HUES64 (cell line): ENCODE measurements at regions not wholly inside any gene's neighbourhood (a gene's known extent, or its start where the extent isn't known, plus 50 kb on each side); places are given as distances from the start of the nearest gene placed in this dataset.
"Not testable (repeated sequence)": the region's sequence is repeated elsewhere in the genome, so short reads cannot be mapped to it uniquely, and the experiment has no call there.

Experiments
- H3K27ac ChIP-seq: 2 replicates; pipeline ENCODE4 v1.7.0; 2013; ENCODE audit warnings: low read depth, low read length, inconsistent platforms
- H3K27me3 ChIP-seq: 2 replicates; pipeline ENCODE4 v1.6.1; 2013; ENCODE audit warnings: mild to moderate bottlenecking, low read length; ENCODE audit not compliant: insufficient read depth
- H3K36me3 ChIP-seq: 2 replicates; pipeline ENCODE4 v1.6.1; 2013; ENCODE audit warnings: mild to moderate bottlenecking, low read length; ENCODE audit not compliant: insufficient read depth
- H3K4me1 ChIP-seq: 2 replicates; pipeline ENCODE4 v1.6.1; 2013; ENCODE audit warnings: mild to moderate bottlenecking, low read length, moderate library complexity; ENCODE audit not compliant: insufficient read depth
- H3K4me3 ChIP-seq: 2 replicates; pipeline ENCODE4 v1.5.1; 2013; ENCODE audit warnings: mild to moderate bottlenecking, low read length, moderate library complexity
- H3K9ac ChIP-seq: 2 replicates; pipeline ENCODE4 v1.6.1; 2013; ENCODE audit warnings: mild to moderate bottlenecking, low read depth, low read length
- H3K9me3 ChIP-seq: 2 replicates; pipeline ENCODE4 v1.6.1; 2013; ENCODE audit warnings: low read depth, low read length; ENCODE audit not compliant: insufficient read depth
- WGBS: fragments of 150-250, 120-280 bp; methylation state at CpG from one replicate; pipeline ENCODE4 v1.1.7; 2013; ENCODE audit warnings: missing lambda C conversion rate; 5-methylcytosine and 5-hydroxymethylcytosine counted together

DNA sequence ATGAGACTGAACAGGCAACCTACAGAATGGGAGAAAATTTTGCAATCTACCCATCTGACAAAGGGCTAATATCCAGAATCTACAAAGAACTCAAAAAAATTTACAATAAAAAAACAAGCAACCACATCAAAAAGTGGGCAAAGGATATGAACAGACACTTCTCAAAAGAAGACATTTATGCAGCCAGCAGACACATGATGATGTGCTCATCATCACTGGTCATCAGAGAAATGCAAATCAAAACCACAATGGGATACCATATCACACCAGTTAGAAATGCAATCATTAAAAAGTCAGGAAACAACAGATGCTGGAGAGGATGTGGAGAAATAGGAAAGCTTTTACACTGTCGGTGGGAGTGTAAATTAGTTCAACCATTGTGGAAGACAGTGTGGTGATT, 51.7 kb upstream of the PAXBP1 start:
- H3K9me3 ChIP-seq, H3K27me3 ChIP-seq, H3K27ac ChIP-seq, H3K4me3 ChIP-seq, H3K4me1 ChIP-seq, H3K36me3 ChIP-seq, H3K9ac ChIP-seq: not testable (repeated sequence)
- WGBS, result 88% methylated on average over 1 of the region's 1 CpG

DNA sequence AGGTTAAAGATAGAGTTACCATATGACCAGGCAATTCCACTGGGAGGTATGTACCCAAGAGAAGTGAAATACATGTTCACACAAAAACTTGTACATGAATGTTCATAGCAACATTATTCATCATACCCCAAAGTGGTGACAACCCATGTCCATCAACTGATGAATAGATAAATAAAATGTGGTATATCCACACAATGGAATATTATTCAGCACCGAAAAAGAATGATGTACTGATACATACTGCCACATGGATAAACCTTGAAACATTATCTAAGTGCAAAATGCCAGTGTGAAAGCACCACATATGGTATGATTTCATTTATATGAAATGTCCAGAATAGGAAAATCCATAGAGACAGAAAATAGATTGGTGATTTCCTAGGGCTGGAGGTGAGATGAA, 53.4 kb upstream of the PAXBP1 start:
- Histone ChIP-seq H3K9ac (no peak overlapping the region), H3K27me3 (no peaks in the 10 kb centered on the region), H3K36me3 (no peaks in the 10 kb centered on the region), H3K4me3 (no peak overlapping the region), H3K27ac (no peak overlapping the region), H3K9me3 (peaks cover 5% of the 10 kb centered on the region; the same call in 1 of the 2 replicates), H3K4me1 (no peaks in the 10 kb centered on the region)
- WGBS, result 80% methylated on average over 1 of the region's 1 CpG

DNA sequence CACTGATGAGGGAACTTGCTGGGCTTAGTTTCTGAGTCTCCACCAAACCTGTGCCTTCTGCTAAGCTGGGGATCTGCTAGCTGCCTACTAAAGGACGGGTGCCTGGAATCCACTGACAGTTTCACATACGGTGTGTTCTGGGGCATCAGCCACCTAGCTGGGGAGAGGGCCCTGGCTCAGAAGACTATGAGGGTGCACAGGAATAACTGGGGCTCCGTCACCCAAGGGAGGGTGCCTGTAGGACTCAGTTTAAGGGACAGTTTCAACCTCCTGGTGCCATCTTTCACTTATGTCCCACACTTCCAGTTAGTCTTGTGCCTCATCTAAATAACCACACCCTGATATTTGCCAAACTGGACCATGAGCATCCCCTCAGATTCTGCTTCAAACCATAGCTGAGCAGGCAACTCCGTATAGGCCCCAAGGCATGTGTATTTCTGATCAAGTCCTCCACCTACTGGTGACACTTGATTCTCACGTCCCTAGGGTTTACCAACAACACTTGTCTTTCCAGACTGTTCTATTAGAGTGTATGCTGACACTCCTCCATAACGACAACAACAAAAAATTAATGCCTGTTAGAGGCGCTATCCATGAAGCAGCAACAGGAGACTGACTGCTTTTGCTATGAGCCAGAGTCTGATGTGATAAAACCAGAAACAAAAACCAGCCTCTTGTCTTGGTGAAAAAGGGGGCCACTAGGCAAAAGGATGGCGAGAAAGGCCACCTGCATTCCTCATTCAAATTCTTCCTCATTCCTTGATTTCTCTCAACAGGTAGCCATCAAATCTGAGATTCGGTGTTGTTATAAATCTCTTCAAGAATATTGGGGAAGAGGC, 55.0 kb upstream of the PAXBP1 start:
- no peak overlapping the region for H3K4me3 ChIP-seq
- H3K9me3 ChIP-seq, result peaks cover 5% of the 10 kb centered on the region; the same call in 1 of the 2 replicates
- no peaks in the 10 kb centered on the region for H3K27me3 ChIP-seq
- H3K27ac ChIP-seq, result no peak overlapping the region
- H3K4me1 ChIP-seq, result no peaks in the 10 kb centered on the region
- WGBS, result 67% methylated on average over 9 of the region's 9 CpGs
- no peak overlapping the region for H3K9ac ChIP-seq
- H3K36me3 ChIP-seq, result no peaks in the 10 kb centered on the region

DNA sequence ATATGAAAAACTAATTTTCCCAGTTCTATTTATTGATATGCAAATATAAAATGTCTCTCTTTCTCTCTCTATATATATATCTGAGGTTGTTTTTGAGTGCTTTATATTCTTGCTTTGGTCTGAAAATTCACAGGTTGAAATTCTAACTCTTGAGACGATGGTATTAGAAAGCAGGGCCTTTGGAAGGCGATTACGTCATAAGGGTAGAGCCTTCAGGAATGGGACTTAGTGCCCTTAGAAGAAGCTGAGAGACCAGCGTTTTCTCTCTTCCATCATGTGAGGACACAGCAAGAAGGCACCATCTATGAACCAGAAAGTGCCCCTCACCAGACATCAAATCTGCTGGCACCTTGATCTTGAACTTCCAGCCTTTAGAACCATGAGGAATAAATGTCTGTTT, 57.4 kb upstream of the PAXBP1 start:
- peaks cover 5% of the 10 kb centered on the region; the same call in 1 of the 2 replicates for H3K9me3 ChIP-seq
- H3K36me3 ChIP-seq, result no peaks in the 10 kb centered on the region
- H3K4me3 ChIP-seq, result no peak overlapping the region
- H3K9ac ChIP-seq, result no peak overlapping the region
- no peaks in the 10 kb centered on the region for H3K27me3 ChIP-seq
- WGBS, result 85% methylated on average over 4 of the region's 4 CpGs
- no peaks in the 10 kb centered on the region for H3K4me1 ChIP-seq
- H3K27ac ChIP-seq, result no peak overlapping the region

DNA sequence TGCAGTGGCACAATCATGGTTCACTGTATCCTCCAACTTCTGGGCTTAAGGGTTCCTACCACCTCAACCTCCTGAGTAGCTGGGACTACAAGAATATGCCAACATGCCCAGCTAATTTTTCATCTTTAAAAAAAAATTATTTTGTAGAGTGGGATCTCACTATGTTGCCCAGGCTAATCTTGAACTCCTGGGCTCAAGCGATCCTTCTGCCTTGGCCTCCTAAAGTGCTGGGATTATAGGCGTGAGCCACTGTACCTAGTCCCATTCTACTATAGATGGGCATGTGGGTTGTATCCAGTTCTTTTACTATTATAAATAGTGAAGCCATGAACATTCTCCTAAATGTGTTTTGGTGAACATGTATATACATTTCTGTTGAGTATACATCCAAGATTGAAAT, 57.9 kb upstream of the PAXBP1 start:
- Histone ChIP-seq H3K4me1 (no peaks in the 10 kb centered on the region), H3K9ac (no peak overlapping the region), H3K4me3 (no peak overlapping the region), H3K27ac (no peak overlapping the region), H3K9me3 (peaks cover 5% of the 10 kb centered on the region; the same call in 1 of the 2 replicates), H3K36me3 (no peaks in the 10 kb centered on the region), H3K27me3 (no peaks in the 10 kb centered on the region)
- 97% methylated on average over 2 of the region's 2 CpGs for WGBS

DNA sequence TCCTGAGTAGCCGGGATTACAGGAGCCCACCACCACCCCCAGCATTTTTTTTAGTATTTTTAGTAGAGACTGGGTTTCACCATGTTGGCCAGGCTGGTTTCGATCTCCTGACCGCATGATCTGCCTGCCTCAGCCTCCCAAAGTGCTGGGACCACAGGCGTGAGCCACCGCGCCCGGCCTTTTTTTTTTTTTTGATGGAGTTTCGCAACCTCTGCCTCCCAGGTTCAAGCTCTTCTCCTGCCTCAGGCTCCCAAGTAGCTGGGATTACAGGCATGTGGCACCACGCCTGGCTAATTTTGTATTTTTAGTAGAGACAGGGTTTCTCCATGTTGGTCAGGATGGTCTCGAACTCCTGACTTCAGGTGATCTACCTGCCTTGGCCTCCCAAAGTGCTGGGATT, 60.2 kb upstream of the PAXBP1 start:
- H3K9me3 ChIP-seq, H3K9ac ChIP-seq, H3K4me1 ChIP-seq, H3K4me3 ChIP-seq, H3K27ac ChIP-seq, H3K27me3 ChIP-seq, H3K36me3 ChIP-seq: not testable (repeated sequence)
- 93% methylated on average over 9 of the region's 10 CpGs for WGBS

DNA sequence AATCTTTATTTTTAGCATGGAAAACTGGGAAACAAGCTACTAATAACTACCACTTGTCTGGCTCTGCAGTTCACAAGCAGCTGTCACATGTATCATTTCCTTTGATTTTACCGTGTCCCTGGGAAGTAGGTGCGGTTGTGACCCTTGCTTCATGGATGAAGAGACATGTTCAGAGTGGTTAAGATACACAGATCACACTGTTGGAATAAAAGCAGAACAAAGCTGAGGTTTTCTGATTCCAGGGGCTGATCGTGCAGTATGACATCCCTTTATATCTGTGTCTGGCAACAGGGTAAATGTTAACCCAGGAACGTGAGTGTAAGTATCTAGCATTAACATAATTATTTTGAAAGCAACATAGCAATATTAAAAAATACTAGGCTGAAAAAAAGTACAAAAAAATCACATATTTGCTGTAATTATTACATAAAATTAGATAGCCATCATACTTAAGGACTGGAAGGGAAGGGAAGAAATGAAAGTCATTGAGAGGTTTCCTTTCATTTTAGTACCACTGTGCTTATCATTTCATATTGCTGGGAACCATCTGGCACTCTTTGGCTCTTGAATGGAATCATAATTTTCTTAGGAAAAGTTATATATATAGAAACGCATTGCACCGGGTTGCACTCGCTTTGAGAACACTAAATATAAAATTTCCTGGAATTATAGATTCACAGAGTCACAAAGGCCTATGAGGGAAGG, 62.8 kb upstream of the PAXBP1 start:
- Histone ChIP-seq H3K9me3 (no peaks in the 10 kb centered on the region), H3K27ac (no peak overlapping the region), H3K36me3 (no peaks in the 10 kb centered on the region), H3K4me1 (peaks cover 9% of the 10 kb centered on the region), H3K27me3 (no peaks in the 10 kb centered on the region), H3K4me3 (no peak overlapping the region), H3K9ac (no peak overlapping the region)
- WGBS, result 96% methylated on average over 6 of the region's 7 CpGs

DNA sequence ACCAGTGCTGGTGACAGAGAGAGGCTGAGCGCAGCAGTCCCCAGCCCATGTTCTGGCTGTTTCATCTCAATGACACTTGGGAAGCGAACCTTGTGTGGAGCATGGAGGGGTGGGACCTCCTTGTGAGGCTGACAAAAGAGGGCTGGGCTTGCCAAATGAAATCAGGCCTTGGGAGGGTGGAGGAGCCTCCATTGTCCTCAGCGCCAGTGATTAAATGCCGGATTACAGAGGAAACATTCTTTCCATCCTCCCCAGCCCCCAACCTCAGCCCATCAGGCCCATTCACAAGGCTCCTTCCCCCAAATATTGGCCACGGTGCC, 63.3 kb upstream of the PAXBP1 start:
- WGBS, result 39% methylated on average over 5 of the region's 5 CpGs
- Histone ChIP-seq H3K27ac (no peak overlapping the region), H3K4me3 (no peak overlapping the region), H3K9me3 (no peaks in the 10 kb centered on the region), H3K4me1 (peaks cover 9% of the 10 kb centered on the region), H3K27me3 (no peaks in the 10 kb centered on the region), H3K9ac (no peak overlapping the region), H3K36me3 (no peaks in the 10 kb centered on the region)

DNA sequence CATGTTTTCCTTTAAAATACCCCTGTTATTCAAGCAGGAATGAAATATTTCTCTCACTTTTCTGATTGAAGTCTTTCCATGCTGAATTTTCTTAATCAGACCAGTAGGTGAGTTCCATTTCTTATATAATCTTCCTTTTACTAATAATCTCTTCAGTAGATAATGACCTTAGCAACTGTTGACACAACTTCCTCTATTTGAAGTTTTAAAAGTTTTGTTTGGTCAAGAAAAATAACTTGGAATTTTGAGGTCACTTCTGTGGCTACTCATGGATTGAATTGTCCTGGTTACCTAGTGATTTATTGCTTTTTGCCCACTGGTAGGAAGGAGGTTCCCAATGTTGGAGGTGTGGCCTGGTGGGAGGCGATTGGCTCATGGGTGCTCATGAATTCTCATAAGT, 70.6 kb upstream of the PAXBP1 start:
- Histone ChIP-seq H3K4me3 (no peak overlapping the region), H3K4me1 (no peaks in the 10 kb centered on the region), H3K9ac (no peak overlapping the region), H3K27ac (no peak overlapping the region), H3K27me3 (no peaks in the 10 kb centered on the region), H3K9me3 (no peaks in the 10 kb centered on the region), H3K36me3 (no peaks in the 10 kb centered on the region)
- 94% methylated on average over 1 of the region's 1 CpG for WGBS

DNA sequence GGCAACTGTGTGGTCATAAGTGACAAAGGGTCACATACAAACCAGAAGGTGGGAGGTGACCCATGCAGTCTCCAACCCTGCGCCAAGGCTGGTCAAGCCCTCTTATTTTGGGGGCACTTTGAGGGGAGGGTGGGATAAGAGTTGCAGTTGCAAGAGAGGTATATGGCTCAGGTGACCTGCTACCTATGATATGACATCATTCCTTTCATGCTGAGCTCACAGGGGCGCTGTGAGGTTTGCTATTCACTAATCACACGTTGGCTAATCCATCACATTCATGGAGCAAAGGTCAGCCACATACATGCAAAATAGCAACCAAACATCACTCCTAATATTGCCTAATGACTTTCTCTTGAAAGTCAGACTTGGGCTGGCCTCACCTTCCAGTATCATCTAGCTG, 72.0 kb upstream of the PAXBP1 start:
- no peaks in the 10 kb centered on the region for H3K27me3 ChIP-seq
- WGBS, result 82% methylated on average over 3 of the region's 3 CpGs
- no peaks in the 10 kb centered on the region for H3K36me3 ChIP-seq
- H3K4me3 ChIP-seq, result no peak overlapping the region
- H3K4me1 ChIP-seq, result peaks cover 5% of the 10 kb centered on the region; the same call in 1 of the 2 replicates
- H3K9me3 ChIP-seq, result no peaks in the 10 kb centered on the region
- H3K27ac ChIP-seq, result no peak overlapping the region
- no peak overlapping the region for H3K9ac ChIP-seq

DNA sequence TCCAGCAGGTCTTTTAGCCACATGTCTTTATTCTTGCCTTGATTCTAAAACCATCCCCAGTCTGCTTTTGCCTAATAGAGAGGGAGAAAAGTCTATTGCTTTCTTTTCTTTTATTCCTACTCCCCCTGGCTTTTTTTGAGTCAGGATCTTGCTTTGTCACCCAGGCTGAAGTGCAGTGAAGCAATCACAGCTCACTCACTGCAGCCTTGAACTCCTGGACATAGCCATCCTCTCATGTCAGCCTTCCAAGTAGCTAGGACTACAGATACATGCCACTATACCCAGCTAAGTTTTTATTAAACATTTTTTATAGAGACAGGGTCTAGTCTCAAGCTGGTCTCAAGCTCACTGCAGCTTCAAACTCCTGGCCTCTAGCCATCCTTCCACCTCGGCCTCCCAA, 72.5 kb upstream of the PAXBP1 start:
- Histone ChIP-seq H3K36me3 (no peaks in the 10 kb centered on the region), H3K27ac (no peak overlapping the region), H3K4me1 (peaks cover 5% of the 10 kb centered on the region; the same call in 1 of the 2 replicates), H3K27me3 (no peaks in the 10 kb centered on the region), H3K9ac (no peak overlapping the region), H3K9me3 (no peaks in the 10 kb centered on the region), H3K4me3 (no peak overlapping the region)
- WGBS, result 89% methylated on average over 1 of the region's 1 CpG
